ENCODE measurements at regions not wholly inside any gene's neighbourhood (a gene's known extent, or its start where the extent isn't known, plus 50 kb on each side); places are given as distances from the start of the nearest gene placed in this dataset.
A peak's percentile ranks its signal among the peaks of the same experiment; 100 is the strongest.

GRCh38 chr3:87359025-87359424, 82.6 kb upstream of the POU1F1 start:
- Histone ChIP-seq H3K36me3 (no peaks in the 10 kb centered on the region), H3K4me3 (no peak overlapping the region), H3K27ac (no peak overlapping the region), H3K9me3 (no peaks in the 10 kb centered on the region), H3K4me1 (no peaks in the 10 kb centered on the region), H3K27me3 (no peaks in the 10 kb centered on the region)
- 49 to 87% methylated on average over 4 of the region's 4 CpGs for WGBS, 2 donors (ENCODE audit: low coverage in 1 of 2)
- ATAC-seq: no peak
- TF ChIP-seq CTCF (IDR thresholded peaks at IDR 0.05) (no peak), POLR2AphosphoS5 (IDR thresholded peaks at IDR 0.05) (no peak), EP300 (IDR thresholded peaks at IDR 0.05) (no peak), POLR2A (IDR thresholded peaks at IDR 0.05) (no peak)

GRCh38 chr3:87358066-87358465, 81.7 kb upstream of the POU1F1 start:
- Histone ChIP-seq H3K4me3 (no peak overlapping the region), H3K36me3 (no peaks in the 10 kb centered on the region), H3K27ac (no peak overlapping the region), H3K4me1 (no peaks in the 10 kb centered on the region), H3K9me3 (no peaks in the 10 kb centered on the region), H3K27me3 (no peaks in the 10 kb centered on the region)
- no peak for ATAC-seq
- TF ChIP-seq EP300 (IDR thresholded peaks at IDR 0.05) (no peak), CTCF (IDR thresholded peaks at IDR 0.05) (no peak), POLR2A (IDR thresholded peaks at IDR 0.05) (no peak), POLR2AphosphoS5 (IDR thresholded peaks at IDR 0.05) (no peak)
- 55 to 85% methylated on average over 2 of the region's 2 CpGs for WGBS, 2 donors (ENCODE audit: low coverage in 1 of 2)

GRCh38 chr3:87354398-87354797, 78.0 kb upstream of the POU1F1 start:
- no peaks in the 10 kb centered on the region for H3K36me3 ChIP-seq
- H3K27ac ChIP-seq: no peak overlapping the region
- H3K4me3 ChIP-seq: no peak overlapping the region
- H3K9me3 ChIP-seq: no peaks in the 10 kb centered on the region
- TF ChIP-seq CTCF (IDR thresholded peaks at IDR 0.05) (no peak), POLR2A (IDR thresholded peaks at IDR 0.05) (no peak), POLR2AphosphoS5 (IDR thresholded peaks at IDR 0.05) (no peak), EP300 (IDR thresholded peaks at IDR 0.05) (no peak)
- ATAC-seq: no peak
- H3K27me3 ChIP-seq: no peaks in the 10 kb centered on the region
- peaks cover 0 to 4% (median 0%) of the 10 kb centered on the region in 3 donors for H3K4me1 ChIP-seq

GRCh38 chr3:87351937-87352336, 75.6 kb upstream of the POU1F1 start:
- TF ChIP-seq POLR2AphosphoS5 (IDR thresholded peaks at IDR 0.05) (no peak), CTCF (IDR thresholded peaks at IDR 0.05) (no peak), EP300 (IDR thresholded peaks at IDR 0.05) (no peak), POLR2A (IDR thresholded peaks at IDR 0.05) (no peak)
- peaks cover 0 to 4% (median 0%) of the 10 kb centered on the region in 3 donors for H3K4me1 ChIP-seq
- 89 to 100% methylated on average over 1 of the region's 1 CpG for WGBS, 2 donors (ENCODE audit: low coverage in 1 of 2)

GRCh38 chr3:87350367-87351199, 74.2 kb upstream of the POU1F1 start:
- peaks cover 0 to 4% (median 0%) of the 10 kb centered on the region in 3 donors for H3K4me1 ChIP-seq
- no peaks in the 10 kb centered on the region for H3K9me3 ChIP-seq
- no peaks in the 10 kb centered on the region for H3K36me3 ChIP-seq
- H3K27me3 ChIP-seq: no peaks in the 10 kb centered on the region
- WGBS, 2 donors (ENCODE audit: low coverage in 1 of 2): 19 to 21% methylated on average over 8 of the region's 9 CpGs
- TF ChIP-seq POLR2AphosphoS5 (IDR thresholded peaks at IDR 0.05): no peak
- peak; percentile 56 to 86 (median 76) for TF ChIP-seq CTCF (IDR thresholded peaks at IDR 0.05)
- TF ChIP-seq POLR2A (IDR thresholded peaks at IDR 0.05): no peak
- H3K4me3 ChIP-seq: no peak overlapping the region
- ATAC-seq: peak; percentile 61
- H3K27ac ChIP-seq: no peak overlapping the region

More at GRCh38 chr3:87351937-87352336, 75.6 kb upstream of the POU1F1 start:
- Histone ChIP-seq H3K9me3 (no peaks in the 10 kb centered on the region), H3K36me3 (no peaks in the 10 kb centered on the region), H3K4me3 (no peak overlapping the region), H3K27me3 (no peaks in the 10 kb centered on the region), H3K27ac (no peak overlapping the region)
- no peak for ATAC-seq

All from gastroesophageal sphincter (tissue), 4 donors.